ENCODE measurements at regions not wholly inside any gene's neighbourhood (a gene's known extent, or its start where the extent isn't known, plus 50 kb on each side); places are given as distances from the start of the nearest gene placed in this dataset.

DNA sequence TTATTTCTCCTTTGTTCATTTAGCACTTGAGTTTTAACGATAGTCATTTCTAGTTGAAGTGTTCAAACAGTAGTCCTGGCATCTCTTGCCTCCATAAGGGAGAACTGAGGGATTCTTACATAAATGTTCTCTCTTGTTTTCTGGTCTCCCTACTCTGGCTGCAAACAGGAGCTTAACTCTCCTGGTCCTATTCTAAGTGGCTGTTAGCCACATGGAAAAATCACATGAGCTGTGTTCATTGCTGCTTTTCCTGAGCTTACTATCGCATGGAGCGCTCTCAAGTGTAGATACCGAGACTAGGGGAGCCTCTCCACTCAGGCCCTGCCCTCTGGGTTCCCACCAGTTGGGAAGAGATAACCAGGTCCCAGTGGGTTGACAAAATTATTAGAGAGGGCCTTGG, 403.1 kb upstream of the TPM1 start:
- TF ChIP-seq, protein P1, sequence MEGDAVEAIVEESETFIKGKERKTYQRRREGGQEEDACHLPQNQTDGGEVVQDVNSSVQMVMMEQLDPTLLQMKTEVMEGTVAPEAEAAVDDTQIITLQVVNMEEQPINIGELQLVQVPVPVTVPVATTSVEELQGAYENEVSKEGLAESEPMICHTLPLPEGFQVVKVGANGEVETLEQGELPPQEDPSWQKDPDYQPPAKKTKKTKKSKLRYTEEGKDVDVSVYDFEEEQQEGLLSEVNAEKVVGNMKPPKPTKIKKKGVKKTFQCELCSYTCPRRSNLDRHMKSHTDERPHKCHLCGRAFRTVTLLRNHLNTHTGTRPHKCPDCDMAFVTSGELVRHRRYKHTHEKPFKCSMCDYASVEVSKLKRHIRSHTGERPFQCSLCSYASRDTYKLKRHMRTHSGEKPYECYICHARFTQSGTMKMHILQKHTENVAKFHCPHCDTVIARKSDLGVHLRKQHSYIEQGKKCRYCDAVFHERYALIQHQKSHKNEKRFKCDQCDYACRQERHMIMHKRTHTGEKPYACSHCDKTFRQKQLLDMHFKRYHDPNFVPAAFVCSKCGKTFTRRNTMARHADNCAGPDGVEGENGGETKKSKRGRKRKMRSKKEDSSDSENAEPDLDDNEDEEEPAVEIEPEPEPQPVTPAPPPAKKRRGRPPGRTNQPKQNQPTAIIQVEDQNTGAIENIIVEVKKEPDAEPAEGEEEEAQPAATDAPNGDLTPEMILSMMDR (conservative IDR thresholded peaks at IDR 0.05 in 1 of 2, IDR thresholded peaks at IDR 0.05 in 1 of 2; ENCODE audit: low read depth in 1 of 2, low read length in 2 of 2), result no peak
- no peak for TF ChIP-seq EZH2 (IDR thresholded peaks at IDR 0.05; ENCODE audit: low read length, missing control alignments)

Data from fibroblast of lung (primary cell).